ENCODE measurements at regions not wholly inside any gene's neighbourhood (a gene's known extent, or its start where the extent isn't known, plus 50 kb on each side); places are given as distances from the start of the nearest gene placed in this dataset.

DNA sequence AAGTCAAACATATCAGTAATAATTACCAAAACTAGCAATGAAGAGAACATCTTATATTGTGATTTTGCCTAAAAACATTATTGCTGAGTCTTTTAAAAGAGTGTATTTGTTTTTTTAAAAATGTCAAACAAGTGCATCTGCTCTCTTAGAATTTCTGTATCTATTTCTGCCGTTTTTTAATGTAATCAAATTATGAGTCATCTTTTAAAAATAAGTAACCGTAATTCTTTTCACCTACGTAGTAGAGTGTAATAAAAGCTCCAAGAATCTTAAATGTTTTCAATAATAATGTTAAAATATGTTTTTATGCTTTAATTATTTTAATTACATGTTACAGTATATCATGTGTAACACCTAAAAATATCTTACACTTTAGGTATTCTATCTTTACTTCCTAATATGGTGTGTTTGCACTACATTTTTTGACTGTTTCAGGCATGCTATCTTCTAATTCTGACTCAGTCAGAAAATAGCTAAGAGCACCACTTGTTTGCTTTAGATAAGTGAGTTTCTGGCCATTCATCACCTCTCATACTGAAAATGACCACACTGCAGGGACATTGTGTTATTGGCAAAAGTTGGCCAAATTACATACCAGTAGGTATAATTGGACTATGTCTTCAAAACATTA lies 368.5 kb downstream of the PCDH7 start:
- H3K4me3 ChIP-seq (ENCODE audit: low read length): no peak overlapping the region
- DNase-seq (ENCODE audit: low read depth): no peak
- TF ChIP-seq, protein P1, sequence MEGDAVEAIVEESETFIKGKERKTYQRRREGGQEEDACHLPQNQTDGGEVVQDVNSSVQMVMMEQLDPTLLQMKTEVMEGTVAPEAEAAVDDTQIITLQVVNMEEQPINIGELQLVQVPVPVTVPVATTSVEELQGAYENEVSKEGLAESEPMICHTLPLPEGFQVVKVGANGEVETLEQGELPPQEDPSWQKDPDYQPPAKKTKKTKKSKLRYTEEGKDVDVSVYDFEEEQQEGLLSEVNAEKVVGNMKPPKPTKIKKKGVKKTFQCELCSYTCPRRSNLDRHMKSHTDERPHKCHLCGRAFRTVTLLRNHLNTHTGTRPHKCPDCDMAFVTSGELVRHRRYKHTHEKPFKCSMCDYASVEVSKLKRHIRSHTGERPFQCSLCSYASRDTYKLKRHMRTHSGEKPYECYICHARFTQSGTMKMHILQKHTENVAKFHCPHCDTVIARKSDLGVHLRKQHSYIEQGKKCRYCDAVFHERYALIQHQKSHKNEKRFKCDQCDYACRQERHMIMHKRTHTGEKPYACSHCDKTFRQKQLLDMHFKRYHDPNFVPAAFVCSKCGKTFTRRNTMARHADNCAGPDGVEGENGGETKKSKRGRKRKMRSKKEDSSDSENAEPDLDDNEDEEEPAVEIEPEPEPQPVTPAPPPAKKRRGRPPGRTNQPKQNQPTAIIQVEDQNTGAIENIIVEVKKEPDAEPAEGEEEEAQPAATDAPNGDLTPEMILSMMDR (conservative IDR thresholded peaks at IDR 0.05; ENCODE audit: low read length): no peak

DNA sequence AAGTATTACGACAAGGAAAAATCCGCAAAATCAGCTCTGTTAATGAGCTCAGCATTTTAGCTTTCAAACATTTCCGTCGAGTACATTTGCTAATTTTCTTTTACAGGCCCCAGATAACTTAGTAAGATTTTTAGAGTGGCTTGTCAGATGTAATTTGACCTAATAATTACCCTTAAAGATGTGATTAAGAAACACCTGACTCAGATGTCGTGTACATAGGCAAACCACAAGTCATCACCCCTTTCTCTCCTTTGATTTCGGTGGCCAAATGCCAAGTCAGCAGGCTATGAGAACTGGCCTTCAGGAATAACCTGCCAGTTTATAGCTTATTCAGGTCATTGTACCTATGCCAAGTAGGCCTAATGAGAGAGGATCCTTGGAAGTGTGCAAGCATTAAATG lies 369.6 kb downstream of the PCDH7 start:
- DNase-seq (ENCODE audit: low read depth): no peak
- TF ChIP-seq, protein P1 (conservative IDR thresholded peaks at IDR 0.05; ENCODE audit: low read length): no peak
- H3K4me3 ChIP-seq (ENCODE audit: low read length): no peak overlapping the region

- TF ChIP-seq, protein P1 (conservative IDR thresholded peaks at IDR 0.05; ENCODE audit: low read length): no peak
- no peak for DNase-seq (ENCODE audit: low read depth)
- no peak overlapping the region for H3K4me3 ChIP-seq (ENCODE audit: low read length)
Observed at GRCh38 chr4:31094474-31094873, 374.3 kb downstream of the PCDH7 start.

- TF ChIP-seq, protein P1 (conservative IDR thresholded peaks at IDR 0.05; ENCODE audit: low read length): no peak
- DNase-seq (ENCODE audit: low read depth): no peak
- no peak overlapping the region for H3K4me3 ChIP-seq (ENCODE audit: low read length)
Observed at GRCh38 chr4:31097999-31098398, 377.8 kb downstream of the PCDH7 start.

GRCh38 chr4:31100536-31100935 lies 380.4 kb downstream of the PCDH7 start:
- DNase-seq (ENCODE audit: low read depth): no peak
- TF ChIP-seq, protein P1 (conservative IDR thresholded peaks at IDR 0.05; ENCODE audit: low read length): no peak
- H3K4me3 ChIP-seq (ENCODE audit: low read length): no peak overlapping the region

DNA sequence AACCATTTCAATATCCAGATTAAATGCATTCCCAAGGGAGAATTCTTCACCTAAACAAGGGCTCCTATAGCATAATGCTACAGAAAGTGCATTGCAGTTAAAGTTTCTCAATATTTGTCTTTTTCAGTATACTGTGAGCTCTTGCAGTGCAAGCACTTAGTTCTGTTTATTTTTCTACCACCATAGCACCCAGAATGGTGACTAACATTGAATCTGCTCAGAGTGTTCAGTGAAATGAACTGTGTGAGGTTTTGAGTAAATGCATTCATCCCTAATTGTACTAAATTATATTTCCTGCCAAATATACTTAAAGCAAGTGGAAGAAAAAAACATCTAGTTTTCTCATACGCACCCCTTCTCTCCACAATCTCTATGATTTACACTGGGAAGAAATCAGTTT lies 383.9 kb downstream of the PCDH7 start:
- TF ChIP-seq, protein P1 (conservative IDR thresholded peaks at IDR 0.05; ENCODE audit: low read length): no peak
- H3K4me3 ChIP-seq (ENCODE audit: low read length): no peak overlapping the region
- no peak for DNase-seq (ENCODE audit: low read depth)

DNA sequence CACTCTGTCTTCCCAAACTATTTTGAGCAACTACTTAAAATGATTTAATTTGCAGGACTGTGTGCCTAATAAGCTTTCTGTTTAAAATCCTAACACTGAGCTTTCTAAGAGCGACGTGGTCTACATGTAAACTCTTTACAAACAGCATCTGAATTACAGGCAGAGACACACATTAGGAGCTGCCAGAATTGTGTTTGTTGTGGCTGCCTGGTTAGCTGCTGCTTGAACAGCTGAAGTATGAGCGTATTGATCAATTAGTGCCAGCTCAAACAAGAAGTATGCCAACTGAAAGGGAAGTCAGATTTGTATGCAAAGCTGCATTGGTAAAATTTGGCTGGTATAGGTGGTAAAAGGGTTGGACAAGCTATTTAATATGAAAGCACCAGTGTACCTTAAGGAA lies 384.4 kb downstream of the PCDH7 start:
- no peak for DNase-seq (ENCODE audit: low read depth)
- H3K4me3 ChIP-seq (ENCODE audit: low read length): no peak overlapping the region
- TF ChIP-seq, protein P1 (conservative IDR thresholded peaks at IDR 0.05; ENCODE audit: low read length): no peak
